ENCODE measurements at regions not wholly inside any gene's neighbourhood (a gene's known extent, or its start where the extent isn't known, plus 50 kb on each side); places are given as distances from the start of the nearest gene placed in this dataset.
"Not testable (repeated sequence)": the region's sequence is repeated elsewhere in the genome, so short reads cannot be mapped to it uniquely, and the experiment has no call there.

DNA sequence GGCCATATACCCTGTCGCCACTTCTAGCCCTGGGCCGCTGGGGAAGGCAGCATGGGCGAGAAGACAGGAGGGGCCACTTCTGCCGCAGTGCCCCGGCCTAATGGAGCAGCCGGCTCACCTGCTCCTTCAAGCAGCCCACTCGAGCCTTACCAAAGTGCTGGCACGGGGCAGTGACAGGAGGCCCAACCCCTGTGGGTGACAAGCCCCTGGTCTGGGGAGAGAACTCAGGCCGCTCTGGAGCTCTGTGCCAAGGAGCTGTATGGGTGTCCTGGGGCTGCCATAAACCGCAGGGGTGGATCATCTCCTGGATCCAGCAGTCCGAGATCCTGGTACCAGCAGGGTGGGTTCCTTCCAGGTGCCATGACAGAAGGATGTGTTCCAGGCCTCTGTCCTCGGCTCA lies 3029.0 kb upstream of the TEKT4 start:
- not testable (repeated sequence) for TF ChIP-seq CTCF (IDR thresholded peaks at IDR 0.05); POLR2AphosphoS5 (IDR thresholded peaks at IDR 0.05; ENCODE audit: low read depth, low read length); REST (IDR thresholded peaks at IDR 0.05; ENCODE audit: insufficient read depth in 1 of 2, low read depth in 2 of 2, low read length in 1 of 2); SIN3A (IDR thresholded peaks at IDR 0.05; ENCODE audit: borderline replicate concordance, insufficient read depth, low read depth, low read length); TCF7L2 (IDR thresholded peaks at IDR 0.05; ENCODE audit: low read depth, low read length)
